DND-41 (cell line): ENCODE measurements at regions not wholly inside any gene's neighbourhood (a gene's known extent, or its start where the extent isn't known, plus 50 kb on each side); places are given as distances from the start of the nearest gene placed in this dataset.
A peak's percentile ranks its signal among the peaks of the same experiment; 100 is the strongest.

Experiments
- ATAC-seq: fragments of 200-7000 bp; cut with Tn5 transposase; 3 replicates; pipeline ENCODE4 v1.9.1; 2021; ENCODE audit warnings: low read depth; ENCODE audit not compliant: insufficient read depth
- DNase-seq: peaks from one replicate; pipeline ENCODE4 v3.0.0-alpha.2; 2020
- H2AFZ ChIP-seq: 2 replicates; pipeline ENCODE4 v1.6.0; 2012; ENCODE audit warnings: low read depth, low read length
- H3K27ac ChIP-seq: 2 replicates; pipeline ENCODE4 v1.5.1; 2012; ENCODE audit warnings: low read length, inconsistent platforms
- H3K27me3 ChIP-seq: fragments of 200-600 bp; sonication (generic); 2 replicates; pipeline ENCODE4 v1.6.0; 2012; ENCODE audit warnings: low read length, mild to moderate bottlenecking, inconsistent platforms; ENCODE audit not compliant: insufficient read depth, poor library complexity
- H3K36me3 ChIP-seq: 2 replicates; pipeline ENCODE4 v1.5.1; 2012; ENCODE audit warnings: low read length, inconsistent platforms; ENCODE audit not compliant: insufficient read depth
- H3K4me1 ChIP-seq: 2 replicates; pipeline ENCODE4 v1.5.1; 2012; ENCODE audit warnings: mild to moderate bottlenecking, low read length; ENCODE audit not compliant: insufficient read depth
- H3K4me2 ChIP-seq: 2 replicates; pipeline ENCODE4 v1.6.0; 2012; ENCODE audit warnings: mild to moderate bottlenecking, moderate library complexity, low read length, inconsistent platforms; ENCODE audit not compliant: insufficient read depth
- H3K4me3 ChIP-seq, 2 experiments: fragments of 200-600 bp in 1 of 2; shearing (Covaris generic) in 1 of 2; 2 replicates each; pipeline ENCODE4 v1.5.1; 2012 to 2016; ENCODE audit warnings: inconsistent platforms in 2 of 2, low read length in 2 of 2, mild to moderate bottlenecking in 2 of 2, low read depth in 1 of 2, moderate library complexity in 1 of 2
- H3K79me2 ChIP-seq: 2 replicates; pipeline ENCODE4 v1.6.0; 2012; ENCODE audit warnings: low read length, inconsistent platforms; ENCODE audit not compliant: insufficient read depth
- H3K9ac ChIP-seq: 2 replicates; pipeline ENCODE4 v1.6.0; 2012; ENCODE audit warnings: low read depth, mild to moderate bottlenecking, inconsistent platforms, low read length, moderate library complexity
- H3K9me3 ChIP-seq: 2 replicates; pipeline ENCODE4 v1.5.1; 2012; ENCODE audit warnings: low read length, moderate library complexity, mild to moderate bottlenecking, inconsistent platforms; ENCODE audit not compliant: insufficient read depth, severe bottlenecking
- H4K20me1 ChIP-seq: 2 replicates; pipeline ENCODE4 v1.6.0; 2012; ENCODE audit warnings: low read length; ENCODE audit not compliant: insufficient read depth
- EZH2 ChIP-seq: IDR thresholded peaks from 3 replicates; pipeline ENCODE4 v1.6.1; 2012; ENCODE audit warnings: borderline replicate concordance, low read depth, mild to moderate bottlenecking, moderate library complexity, low read length, inconsistent platforms; ENCODE audit not compliant: severe bottlenecking
- TF ChIP-seq, protein P1 (sequence below): IDR thresholded peaks from 2 replicates; pipeline ENCODE4 v1.5.1; 2012; ENCODE audit warnings: borderline replicate concordance, low read length, moderate library complexity, mild to moderate bottlenecking; ENCODE audit not compliant: poor library complexity, severe bottlenecking; ENCODE audit errors: extremely low read depth

DNA sequence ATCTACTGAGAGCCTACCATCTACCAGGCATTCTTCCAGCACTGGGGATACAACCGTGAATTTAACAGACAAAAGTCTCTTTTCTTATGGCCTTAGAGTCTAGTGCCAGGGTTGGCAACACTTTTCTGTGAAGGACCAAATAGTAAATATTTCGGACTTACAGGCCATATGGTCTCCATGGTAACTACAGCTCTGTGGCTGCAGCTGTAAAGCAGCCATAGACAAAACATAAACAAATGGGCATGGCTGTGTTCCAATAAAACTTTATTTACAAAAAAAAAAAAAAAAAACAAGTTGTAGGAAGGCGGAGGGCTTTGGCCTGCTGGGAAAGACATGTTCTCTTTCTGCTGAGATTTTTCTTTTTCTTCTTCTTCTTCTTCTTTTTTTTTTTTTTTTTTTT is 98.7 kb downstream of the ABCC12 start:
- Histone ChIP-seq H3K9me3 (no peaks in the 10 kb centered on the region), H3K79me2 (no peaks in the 10 kb centered on the region), H2AFZ (no peak overlapping the region), H3K4me2 (no peak overlapping the region), H4K20me1 (no peaks in the 10 kb centered on the region), H3K27me3 (no peaks in the 10 kb centered on the region), H3K9ac (no peak overlapping the region), H3K4me1 (no peaks in the 10 kb centered on the region), H3K27ac (no peak overlapping the region), H3K4me3 (no peak overlapping the region), H3K36me3 (no peaks in the 10 kb centered on the region)
- DNase-seq = no peak
- ATAC-seq = no peak
- no peak for TF ChIP-seq EZH2
- TF ChIP-seq, protein P1, sequence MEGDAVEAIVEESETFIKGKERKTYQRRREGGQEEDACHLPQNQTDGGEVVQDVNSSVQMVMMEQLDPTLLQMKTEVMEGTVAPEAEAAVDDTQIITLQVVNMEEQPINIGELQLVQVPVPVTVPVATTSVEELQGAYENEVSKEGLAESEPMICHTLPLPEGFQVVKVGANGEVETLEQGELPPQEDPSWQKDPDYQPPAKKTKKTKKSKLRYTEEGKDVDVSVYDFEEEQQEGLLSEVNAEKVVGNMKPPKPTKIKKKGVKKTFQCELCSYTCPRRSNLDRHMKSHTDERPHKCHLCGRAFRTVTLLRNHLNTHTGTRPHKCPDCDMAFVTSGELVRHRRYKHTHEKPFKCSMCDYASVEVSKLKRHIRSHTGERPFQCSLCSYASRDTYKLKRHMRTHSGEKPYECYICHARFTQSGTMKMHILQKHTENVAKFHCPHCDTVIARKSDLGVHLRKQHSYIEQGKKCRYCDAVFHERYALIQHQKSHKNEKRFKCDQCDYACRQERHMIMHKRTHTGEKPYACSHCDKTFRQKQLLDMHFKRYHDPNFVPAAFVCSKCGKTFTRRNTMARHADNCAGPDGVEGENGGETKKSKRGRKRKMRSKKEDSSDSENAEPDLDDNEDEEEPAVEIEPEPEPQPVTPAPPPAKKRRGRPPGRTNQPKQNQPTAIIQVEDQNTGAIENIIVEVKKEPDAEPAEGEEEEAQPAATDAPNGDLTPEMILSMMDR = no peak

- H3K9ac ChIP-seq = no peak overlapping the region
- no peaks in the 10 kb centered on the region for H3K4me1 ChIP-seq
- no peaks in the 10 kb centered on the region for H4K20me1 ChIP-seq
- H3K27ac ChIP-seq = no peak overlapping the region
- H3K4me3 ChIP-seq = no peak overlapping the region
- no peaks in the 10 kb centered on the region for H3K36me3 ChIP-seq
- H3K9me3 ChIP-seq = no peaks in the 10 kb centered on the region
- no peak overlapping the region for H3K4me2 ChIP-seq
- TF ChIP-seq EZH2 = no peak
- TF ChIP-seq, protein P1 = peak; percentile 75
- no peak overlapping the region for H2AFZ ChIP-seq
- ATAC-seq (peak; percentile 50; the same call in 1 of the 3 replicates), DNase-seq (peak; percentile 19)
- H3K27me3 ChIP-seq = no peaks in the 10 kb centered on the region
- H3K79me2 ChIP-seq = no peaks in the 10 kb centered on the region
Observed at GRCh38 chr16:48054881-48055601, 100.8 kb downstream of the ABCC12 start.

GRCh38 chr16:48053418-48053745 is 102.4 kb downstream of the ABCC12 start:
- H3K36me3 ChIP-seq = no peaks in the 10 kb centered on the region
- no peak overlapping the region for H3K4me3 ChIP-seq
- ATAC-seq (no peak), DNase-seq (no peak)
- no peak for TF ChIP-seq EZH2
- TF ChIP-seq, protein P1 = no peak
- H2AFZ ChIP-seq = no peak overlapping the region
- H3K4me2 ChIP-seq = no peak overlapping the region
- H3K27ac ChIP-seq = no peak overlapping the region
- no peaks in the 10 kb centered on the region for H3K27me3 ChIP-seq
- H4K20me1 ChIP-seq = no peaks in the 10 kb centered on the region
- no peaks in the 10 kb centered on the region for H3K79me2 ChIP-seq
- H3K9ac ChIP-seq = no peak overlapping the region
- no peaks in the 10 kb centered on the region for H3K9me3 ChIP-seq
- no peaks in the 10 kb centered on the region for H3K4me1 ChIP-seq
